NCI-H345 (cell line): ENCODE measurements at regions not wholly inside any gene's neighbourhood (a gene's known extent, or its start where the extent isn't known, plus 50 kb on each side); places are given as distances from the start of the nearest gene placed in this dataset.
"Not testable (repeated sequence)": the region's sequence is repeated elsewhere in the genome, so short reads cannot be mapped to it uniquely, and the experiment has no call there.

Experiments
- DNase-seq: peaks from one replicate; lab custom pipeline; 2025; lab: John Stamatoyannopoulos, UW

DNA sequence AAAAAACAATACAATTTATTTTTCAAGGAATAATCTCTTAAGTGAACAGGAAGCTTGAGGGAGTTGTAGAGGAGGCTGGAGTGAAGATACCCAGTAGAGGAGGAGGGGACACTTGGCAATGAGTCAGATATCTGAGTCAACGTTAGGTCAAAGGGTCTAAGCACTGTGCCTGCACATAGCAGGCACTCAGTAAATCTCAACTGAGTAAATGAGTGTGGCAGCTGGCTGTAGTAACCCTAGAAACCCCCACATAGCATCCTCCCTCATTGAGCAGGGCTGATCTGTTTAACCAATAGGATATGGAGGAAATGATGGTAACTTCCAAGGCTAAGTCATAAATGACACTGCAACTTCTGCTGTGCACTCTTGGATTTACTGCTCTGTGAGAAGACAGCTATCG, 186.0 kb upstream of the FAM241A start:
- no peak for DNase-seq

DNA sequence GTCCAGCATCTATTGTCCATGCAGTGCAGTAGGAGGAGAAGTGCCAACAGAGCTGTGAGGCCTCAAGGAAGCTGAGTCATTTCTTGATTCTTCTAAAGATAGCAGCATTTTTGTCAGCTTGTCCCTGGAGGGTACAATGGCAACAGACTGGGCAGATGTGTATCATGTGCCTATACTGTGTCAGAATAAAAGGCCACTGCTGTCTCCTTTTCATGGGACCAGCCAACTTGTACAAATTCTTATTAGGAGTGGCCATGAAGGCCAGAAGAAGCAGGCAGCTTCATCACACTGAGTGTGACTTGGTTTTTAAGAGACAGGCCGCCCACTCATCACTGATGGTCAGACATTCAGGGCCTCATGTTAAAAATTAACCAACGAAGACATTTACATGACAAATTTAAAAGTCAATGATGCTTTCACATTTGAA, 185.0 kb upstream of the FAM241A start:
- DNase-seq, result no peak

DNA sequence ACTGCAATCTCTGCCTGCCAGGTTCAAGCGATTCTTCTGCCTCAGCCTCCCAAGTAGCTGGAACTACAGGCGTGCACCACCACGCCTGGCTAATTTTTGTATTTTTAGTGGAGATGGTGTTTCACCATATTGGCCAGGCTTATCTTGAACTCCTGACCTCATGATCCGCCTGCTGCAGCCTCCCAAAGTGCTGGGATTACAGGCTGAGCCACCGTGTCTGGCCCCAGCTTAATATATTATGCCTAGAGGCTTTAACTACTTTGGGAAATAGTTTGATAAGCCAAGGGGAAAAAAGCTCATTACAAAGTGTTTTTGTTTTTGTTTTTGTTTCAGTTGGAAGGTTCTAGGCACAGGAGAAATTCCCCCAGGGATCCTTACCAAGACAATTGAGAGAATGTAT, 184.2 kb upstream of the FAM241A start:
- DNase-seq, result not testable (repeated sequence)

DNA sequence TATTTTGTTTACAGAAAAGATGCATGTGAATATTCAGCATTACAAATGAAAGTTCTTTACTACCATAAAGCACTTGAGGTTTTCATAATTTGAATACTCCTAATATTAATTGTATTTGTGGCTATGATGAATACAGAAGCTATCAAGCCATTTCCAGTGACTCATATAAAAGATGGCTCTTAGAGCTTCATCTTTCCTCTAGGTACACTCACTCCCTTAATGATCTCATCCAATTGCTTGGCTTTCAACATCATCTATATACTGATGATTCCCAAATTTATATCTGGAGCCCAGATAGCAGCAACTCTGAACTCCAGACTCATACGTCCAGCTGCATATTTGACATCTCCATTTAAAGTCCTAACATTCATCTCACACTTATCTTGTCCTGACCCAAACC, 183.4 kb upstream of the FAM241A start:
- DNase-seq, result no peak

DNA sequence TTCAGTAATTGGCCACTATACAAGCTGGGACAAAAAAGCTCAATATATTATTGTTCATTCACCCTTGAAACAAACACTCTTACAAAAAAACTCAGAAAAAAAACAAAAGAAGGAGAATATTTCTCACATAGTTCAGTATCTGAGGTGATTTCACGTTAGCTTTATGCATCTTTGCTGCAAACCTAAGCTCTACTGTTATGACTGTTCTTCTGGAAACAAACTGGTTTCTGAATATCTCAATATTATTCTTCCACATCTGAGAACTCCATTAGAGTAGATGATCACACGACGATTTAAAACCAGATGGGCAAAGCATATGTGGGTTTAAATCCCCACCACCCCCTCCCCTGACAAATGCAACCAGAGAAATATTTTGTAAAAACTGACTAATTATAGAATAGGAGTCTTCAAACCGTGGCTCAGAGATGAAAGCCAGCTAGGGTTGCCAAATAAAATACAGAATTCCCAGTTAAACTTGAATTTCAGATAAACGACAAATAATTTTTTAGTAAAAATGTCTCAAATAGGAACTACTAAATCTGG, 182.0 kb upstream of the FAM241A start:
- no peak for DNase-seq

DNA sequence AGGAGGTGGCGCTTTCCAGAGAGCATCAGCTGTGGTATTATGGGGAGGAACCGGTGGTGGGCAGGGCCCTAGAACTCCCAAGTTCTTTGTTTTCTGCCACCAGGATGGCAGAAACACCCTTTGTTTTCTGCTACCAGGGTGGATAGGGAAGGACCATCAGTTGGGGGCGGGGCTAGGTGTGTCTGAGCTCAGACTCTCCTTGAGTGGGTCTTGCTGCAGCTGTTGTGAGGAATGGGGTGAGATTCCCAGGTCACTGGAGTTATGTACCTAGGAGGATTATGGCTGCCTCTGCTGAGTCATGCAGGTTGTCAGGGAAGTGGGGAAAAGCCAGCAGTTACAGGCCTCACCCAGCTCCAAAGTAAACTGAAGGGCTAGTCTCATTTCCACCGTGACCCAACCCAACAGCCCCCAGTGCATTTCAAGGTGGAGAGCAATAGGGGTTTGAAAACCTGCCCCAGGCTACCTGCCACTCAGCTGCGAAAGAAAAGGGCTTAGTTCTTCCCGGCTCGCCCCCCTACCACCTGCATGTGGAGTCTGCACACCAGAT, 167.8 kb upstream of the FAM241A start:
- no peak for DNase-seq

DNA sequence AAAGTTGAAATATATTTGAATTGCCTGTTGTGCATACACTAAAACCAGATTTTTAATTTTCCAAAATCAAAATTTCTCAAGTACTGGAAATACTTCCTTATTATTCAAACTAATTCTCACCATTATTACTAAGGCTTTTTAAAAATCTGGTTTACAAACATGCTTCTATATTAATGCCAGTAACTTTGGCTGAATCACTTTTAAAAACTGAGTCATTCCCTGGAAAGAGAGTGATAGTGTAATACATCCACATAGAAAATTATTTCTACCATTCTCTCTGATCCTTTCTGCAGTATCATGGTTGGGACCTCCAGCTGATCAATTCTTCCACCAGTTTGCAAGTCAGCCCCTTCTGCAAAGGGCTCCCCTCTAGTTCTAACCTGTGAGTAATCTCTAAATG, 165.3 kb upstream of the FAM241A start:
- DNase-seq, result no peak

DNA sequence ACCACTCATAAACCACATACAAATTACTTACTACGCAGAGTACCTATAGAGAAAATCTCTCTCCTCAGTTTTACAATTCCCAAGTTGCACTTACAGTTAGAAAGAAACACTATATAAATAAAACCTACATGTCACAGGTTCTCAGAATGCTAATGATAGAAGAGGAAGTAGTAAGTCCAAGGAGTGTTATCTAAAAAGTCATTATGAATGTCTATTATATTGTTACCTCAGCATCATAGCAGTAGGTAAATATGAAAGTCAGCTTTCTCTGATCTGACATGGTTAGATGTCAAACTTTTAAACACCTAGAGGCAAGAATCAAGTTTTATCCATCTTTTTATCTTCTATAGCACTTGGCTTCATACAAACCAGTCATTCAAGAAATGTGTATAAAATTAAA, 163.2 kb upstream of the FAM241A start:
- DNase-seq, result no peak

DNA sequence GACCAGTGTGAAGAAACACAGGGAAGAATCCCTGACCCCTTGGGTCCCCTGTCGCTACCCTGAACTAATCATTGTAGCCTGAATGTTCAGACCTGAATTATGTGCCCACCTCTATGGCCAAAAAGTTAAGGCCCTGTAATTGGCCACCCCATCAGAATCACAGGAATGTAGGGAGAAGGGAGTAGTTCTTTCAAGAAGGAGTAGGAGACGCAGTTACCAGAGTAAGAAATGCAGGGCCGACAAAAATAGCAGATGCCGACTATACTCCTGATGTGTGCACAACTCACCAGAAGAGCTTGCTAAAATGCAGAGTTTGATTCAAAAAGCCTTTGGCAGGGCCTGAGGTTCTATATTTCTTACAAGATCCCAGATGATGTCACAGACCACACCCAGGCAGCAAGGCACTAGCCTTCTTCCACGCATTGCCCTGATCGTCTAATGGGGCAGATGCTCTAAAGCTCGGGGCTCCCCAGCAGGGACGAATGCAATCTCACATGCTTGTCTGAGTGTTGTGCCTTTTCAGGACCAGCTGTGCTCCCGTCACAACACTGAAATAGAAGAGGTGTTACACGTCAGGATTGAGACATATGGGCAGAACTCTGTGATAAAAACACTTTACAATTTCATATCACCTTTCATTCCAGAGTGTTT, 161.0 kb upstream of the FAM241A start:
- no peak for DNase-seq

DNA sequence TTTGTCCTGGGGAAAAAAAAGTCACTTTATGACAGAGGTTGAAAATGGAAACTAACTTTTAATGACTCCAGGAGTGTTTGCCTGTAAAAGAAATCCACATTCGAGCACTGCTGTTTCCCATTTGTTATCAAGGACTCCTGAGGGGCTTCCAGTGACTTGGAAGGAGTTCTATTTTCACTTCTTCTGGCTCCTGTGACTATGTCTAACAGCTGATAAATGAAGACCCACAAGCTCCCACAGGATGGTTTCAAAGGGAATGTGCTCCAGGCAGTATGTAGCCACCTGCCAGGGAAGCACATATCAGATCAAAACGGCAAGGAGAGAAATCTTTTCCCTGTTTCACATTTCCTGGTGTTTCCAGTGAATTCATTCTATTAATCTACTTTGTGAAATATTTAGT, 159.8 kb upstream of the FAM241A start:
- no peak for DNase-seq

DNA sequence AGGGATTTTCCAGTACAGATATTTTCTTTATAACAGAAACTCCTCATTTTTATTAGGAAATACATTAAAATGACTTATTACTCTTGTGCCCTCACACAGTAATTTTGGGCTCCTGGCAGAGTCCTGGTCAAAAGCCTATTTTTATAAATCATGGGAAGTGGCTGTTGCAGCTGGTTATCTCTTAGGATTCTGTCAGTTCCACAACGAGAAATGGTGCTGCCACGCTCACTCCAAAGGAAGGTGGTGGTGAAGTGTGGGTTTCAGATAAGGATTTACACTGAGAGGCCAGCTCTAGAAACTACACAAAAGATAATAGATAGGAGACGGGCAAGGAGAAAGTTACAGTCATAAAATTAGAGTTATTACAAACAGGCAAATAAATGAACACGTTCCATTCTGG, 159.2 kb upstream of the FAM241A start:
- DNase-seq, result no peak

DNA sequence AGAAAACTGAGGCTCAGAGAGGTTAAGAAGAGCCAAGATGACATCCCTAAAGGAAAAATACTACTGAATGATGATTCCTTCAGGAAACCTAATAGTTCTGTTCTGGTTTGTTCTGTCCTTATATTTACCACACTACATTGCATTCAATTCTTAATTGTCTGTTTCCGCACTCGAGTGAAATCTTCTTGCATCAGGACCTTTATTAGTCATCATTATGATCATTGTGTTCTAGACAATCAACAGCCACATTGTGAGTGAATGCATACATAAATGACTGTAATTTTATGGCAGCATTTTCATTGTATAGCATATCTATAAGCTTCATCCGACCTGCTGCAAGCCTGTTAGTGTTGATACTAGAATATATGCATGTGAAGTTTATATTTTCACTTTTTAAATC, 156.7 kb upstream of the FAM241A start:
- no peak for DNase-seq

DNA sequence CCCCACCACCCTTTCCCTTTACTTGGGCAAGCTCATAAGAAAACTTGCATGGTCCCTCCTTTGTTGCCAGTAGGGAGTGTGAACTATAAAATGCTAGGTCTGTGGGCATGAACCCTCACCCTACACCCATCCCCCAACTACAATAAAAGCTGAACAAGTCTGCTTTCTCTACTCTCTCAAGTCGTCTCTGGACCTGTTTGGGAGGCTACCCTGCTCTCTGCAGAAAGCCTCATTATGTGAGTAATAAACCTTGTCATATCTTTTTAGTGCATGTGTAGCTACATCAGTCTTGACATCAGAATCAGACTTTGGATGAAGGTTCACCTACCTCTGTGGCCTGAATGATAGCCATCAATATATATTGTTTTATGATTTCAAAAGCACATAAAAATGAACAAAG, 155.4 kb upstream of the FAM241A start:
- DNase-seq, result no peak

DNA sequence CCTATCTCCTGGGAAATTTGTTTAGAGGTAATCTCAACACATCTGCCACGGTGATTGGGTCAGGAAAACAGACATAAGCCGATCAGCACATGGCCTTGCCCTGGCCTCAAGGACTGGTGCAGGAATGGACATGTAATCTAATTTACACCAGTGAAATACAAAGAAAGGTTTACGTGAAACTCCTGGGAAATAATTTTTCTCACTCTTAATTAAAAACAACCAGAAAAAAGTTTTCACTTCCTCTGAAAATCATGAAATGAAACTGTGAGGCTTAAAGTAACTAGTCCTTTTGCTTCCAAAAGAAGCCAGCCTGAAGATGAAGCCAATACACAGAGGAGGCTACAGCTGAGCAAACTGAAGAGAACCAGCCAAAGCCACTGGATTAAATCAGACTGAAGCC, 154.1 kb upstream of the FAM241A start:
- DNase-seq, result no peak

DNA sequence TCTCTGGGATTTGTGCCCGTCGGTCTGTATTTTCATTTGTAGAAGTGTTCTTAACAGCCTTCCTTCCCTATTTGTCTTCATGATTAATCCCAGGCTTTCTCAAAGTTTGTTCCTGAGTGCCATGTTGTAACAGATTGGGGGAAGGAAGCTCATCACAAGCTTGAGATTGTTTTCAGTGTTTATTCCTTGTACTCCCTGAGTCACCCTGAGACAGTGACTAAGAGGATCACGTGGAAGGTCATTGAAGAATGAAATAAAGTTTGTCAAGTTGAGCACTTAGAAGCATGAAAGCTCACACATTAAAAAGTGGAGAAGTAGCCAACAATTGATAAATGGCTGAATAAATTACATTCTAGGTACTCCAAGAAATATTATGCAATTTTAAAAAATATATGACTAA, 153.5 kb upstream of the FAM241A start:
- DNase-seq, result no peak

DNA sequence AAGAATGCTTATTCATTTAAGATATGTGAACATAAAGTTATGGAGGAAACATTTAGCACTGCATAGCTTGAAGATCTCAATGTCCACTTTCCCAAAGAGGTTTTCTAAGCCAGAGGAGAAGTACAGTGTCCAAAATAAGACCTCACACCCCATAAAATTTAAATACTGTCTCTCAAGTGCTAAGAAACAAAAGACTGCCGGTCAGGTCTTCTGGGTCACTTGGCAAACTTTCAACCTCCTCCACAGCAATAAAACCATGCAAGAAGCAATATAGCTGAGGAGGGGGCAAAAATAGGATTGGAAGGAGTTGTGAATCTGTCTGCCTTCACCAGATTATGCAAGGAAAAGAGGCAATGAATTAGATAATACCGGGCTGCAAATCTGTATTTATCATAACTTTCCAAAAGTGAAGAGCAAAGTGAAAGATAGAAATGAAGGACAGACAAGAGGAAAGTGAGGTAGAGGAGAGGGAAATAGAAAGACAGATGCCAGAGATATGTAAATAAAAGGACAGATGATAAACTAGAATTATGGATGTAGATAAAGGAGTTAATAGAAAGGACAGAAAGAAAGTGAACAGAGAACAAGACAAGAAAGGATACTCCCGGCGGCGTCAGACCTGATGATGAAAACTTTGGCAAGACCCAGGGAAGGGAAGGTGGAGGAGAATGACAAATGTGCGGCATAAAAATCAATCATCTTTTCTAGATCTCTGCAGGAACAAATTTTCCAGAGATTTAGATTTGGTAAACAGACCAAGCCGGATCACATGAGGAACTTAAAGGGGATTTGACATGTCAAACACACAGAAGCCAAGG, 152.7 kb upstream of the FAM241A start:
- DNase-seq, result no peak

DNA sequence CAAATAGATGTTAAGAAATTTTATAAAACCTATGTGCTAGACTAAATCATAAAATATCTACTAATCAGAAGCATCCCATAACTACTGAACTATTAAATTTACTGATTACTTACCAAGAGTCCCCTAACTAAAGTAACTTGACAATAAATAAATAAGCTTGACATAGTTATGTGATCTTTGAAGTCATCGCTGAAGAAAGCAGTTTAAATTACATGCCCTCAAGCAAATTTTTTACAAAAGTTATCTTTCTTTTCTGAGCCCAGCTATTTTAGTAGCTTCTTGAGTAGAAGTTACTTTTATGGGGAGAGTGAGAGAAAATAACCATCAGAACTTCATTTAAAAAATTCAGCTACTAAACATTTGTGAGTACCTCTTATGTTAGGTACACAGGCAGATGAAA, 150.9 kb upstream of the FAM241A start:
- no peak for DNase-seq

DNA sequence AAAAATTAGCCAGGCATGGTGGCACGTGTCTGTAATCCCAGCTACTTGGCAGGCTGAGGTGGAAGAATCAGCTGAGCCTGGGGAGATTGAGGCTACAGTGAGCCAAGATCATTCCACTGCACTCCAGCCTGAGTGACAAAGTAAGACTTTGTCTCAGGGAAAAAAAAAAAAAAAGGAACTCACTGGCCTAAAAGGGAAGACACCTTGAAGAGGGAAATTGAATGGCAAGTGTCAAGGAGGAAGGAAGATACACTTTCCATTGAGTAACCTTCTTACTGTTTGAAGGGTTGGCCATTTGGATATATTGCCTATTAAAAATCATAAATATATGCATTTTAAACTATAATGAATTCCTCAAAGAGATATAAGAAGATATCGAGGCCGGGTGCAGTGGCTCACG, 147.5 kb upstream of the FAM241A start:
- DNase-seq, result no peak

DNA sequence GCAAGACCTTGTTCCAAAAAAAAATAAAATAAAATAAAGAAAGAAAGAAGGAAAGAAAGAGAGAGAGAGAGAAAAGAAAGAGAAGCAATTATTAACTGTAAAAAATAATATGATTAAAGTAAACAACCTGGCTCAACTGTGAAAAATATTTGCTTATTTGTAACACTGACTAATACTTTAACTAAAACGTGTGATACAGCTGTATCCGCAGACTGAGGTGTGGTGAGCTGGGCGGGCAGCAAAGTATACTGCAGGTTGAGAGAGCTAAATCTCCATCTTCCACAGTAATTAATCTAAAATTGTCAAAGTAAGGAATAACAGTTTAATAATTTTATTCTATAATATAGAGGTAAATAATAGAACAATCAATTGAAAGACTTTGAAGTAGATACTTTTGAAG, 145.5 kb upstream of the FAM241A start:
- DNase-seq, result no peak

DNA sequence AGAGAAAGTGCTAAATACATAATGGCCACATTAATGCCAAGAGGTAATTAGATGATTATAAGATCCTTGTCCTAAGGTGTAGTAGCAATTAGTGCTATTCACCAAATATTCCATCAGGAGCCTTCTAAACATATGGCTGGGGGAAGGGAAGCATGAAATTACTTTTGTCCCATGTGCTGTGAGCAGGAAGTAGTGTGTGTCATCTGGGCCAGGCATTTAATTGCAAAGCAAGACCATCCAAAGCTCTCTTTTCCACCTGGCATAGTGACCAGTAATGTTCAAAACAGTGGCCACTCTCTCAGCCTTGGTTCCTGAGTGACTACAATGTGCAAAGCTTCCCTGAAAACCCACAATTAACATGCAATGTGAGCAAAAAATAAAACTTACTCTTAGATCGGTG, 144.2 kb upstream of the FAM241A start:
- no peak for DNase-seq

DNA sequence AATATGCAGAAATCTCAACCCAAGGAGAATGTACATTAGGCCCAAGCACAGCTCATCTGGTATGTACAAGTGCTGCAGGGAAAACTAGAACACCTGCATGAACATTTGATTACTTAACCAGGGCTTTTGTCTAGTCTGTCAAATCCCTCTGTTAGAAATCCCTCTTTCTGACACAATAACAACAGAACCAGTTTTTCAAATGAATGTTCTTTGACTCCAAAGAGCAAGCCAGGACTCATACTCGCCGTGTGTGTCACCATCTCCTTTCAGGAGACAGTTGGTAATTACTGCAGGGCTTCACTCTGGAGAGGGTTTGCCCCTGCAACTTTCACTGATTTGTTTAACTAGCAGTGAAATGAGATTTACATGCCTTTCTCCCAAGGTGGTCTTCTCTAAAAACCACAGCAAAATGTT, 143.0 kb upstream of the FAM241A start:
- peak; percentile 34 for DNase-seq

DNA sequence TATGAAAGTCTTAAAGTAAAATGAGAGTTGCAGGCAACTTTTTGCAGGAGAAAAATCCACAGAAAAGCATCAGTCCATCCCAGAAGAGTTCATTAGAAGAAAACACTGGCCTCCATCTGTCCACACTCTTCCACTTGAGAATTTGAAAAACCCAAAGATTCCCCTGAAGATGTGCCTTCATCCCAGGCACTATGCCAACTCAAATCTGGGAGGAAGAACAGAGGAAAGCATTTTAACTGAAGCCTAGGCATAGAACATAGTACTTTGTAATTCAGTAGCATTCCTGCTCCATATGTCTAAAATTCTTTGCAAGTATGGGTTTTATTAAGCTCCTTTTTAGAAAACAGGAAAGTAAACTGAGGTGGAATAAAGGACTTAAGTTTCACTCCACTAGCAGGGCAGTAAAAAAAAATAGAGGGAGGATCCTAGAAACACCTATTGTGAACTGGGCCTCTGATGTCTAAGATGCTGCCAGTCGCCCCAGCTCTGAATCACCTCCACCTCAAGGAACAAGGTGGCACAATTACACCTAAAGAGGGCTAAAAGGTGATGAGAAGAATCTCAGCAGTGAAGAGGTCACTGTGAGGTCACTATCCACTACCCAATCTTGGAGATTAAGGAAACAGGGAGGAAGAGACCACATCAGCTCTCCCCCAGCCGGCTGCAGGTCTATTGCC, 141.9 kb upstream of the FAM241A start:
- DNase-seq, result no peak

DNA sequence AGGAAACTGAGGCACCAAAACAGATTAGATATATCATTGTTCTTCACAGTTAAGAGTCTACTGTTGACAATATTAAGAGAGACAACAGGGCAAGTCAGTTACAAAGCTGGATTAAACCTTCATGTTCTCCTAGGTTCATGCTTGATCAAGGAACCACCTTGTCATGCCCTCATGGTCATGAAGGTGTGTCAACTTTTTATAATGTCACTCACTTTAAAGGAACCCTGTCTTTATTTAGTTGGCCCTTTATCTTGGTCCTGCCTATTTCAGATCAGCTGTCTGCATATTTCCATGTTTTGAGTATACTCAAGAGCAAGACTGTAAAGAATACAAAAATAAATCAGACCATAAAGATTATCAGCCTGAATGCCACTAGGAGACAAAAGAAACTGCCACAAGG, 140.2 kb upstream of the FAM241A start:
- no peak for DNase-seq
